Natural killer cell (primary cell): ENCODE measurements at regions not wholly inside any gene's neighbourhood (a gene's known extent, or its start where the extent isn't known, plus 50 kb on each side); places are given as distances from the start of the nearest gene placed in this dataset.
A peak's percentile ranks its signal among the peaks of the same experiment; 100 is the strongest.

Experiments
- ATAC-seq, 3 donors: fragments of 150-1000 bp in 2 of 3; fragments of 200-7000 bp in 1 of 3; cut with Tn5 transposase; 1 replicate in 1 of 3; 2 replicates in 2 of 3; pipeline ENCODE4 v1.10.0; 2021; ENCODE audit warnings: mild to moderate bottlenecking in 2 of 3, moderate library complexity in 2 of 3
- DNase-seq, 2 donors: peaks; one replicate each; pipeline versions ENCODE4 v3.0.0 to v3.0.0-alpha.2; 2013 to 2021; ENCODE audit warnings: mixed read lengths in 1 of 2
- H3K27ac ChIP-seq: one replicate; pipeline ENCODE4 v1.5.1; 2013; ENCODE audit warnings: mild to moderate bottlenecking, low read length
- H3K27me3 ChIP-seq: one replicate; pipeline ENCODE4 v1.6.1; 2013; ENCODE audit warnings: low read length; ENCODE audit not compliant: control insufficient read depth, insufficient read depth
- H3K36me3 ChIP-seq: one replicate; pipeline ENCODE4 v1.6.1; 2013; ENCODE audit warnings: low read length; ENCODE audit not compliant: control insufficient read depth, insufficient read depth
- H3K4me1 ChIP-seq: one replicate; pipeline ENCODE4 v1.6.1; 2013; ENCODE audit warnings: low read length; ENCODE audit not compliant: control insufficient read depth, insufficient read depth
- H3K4me3 ChIP-seq: one replicate; pipeline ENCODE4 v1.5.1; 2013; ENCODE audit warnings: low read length
- H3K9me3 ChIP-seq: one replicate; pipeline ENCODE4 v1.6.1; 2013; ENCODE audit warnings: low read length; ENCODE audit not compliant: control insufficient read depth, insufficient read depth
- H3K27ac Mint-ChIP-seq, 2 donors: one replicate each; pipeline ENCODE4 v1.8.0; 2022; ENCODE audit warnings: mild to moderate bottlenecking in 2 of 2, mixed read lengths in 2 of 2, moderate library complexity in 1 of 2
- H3K27me3 Mint-ChIP-seq, 2 donors: one replicate each; pipeline ENCODE4 v1.8.0; 2022; ENCODE audit warnings: low read depth in 2 of 2, mixed read lengths in 2 of 2
- H3K36me3 Mint-ChIP-seq: one replicate; pipeline ENCODE4 v1.8.0; 2022; ENCODE audit warnings: mixed read lengths
- H3K4me1 Mint-ChIP-seq, 2 donors: one replicate each; pipeline ENCODE4 v1.8.0; 2022; ENCODE audit warnings: mixed read lengths in 2 of 2
- H3K4me3 Mint-ChIP-seq: one replicate; pipeline ENCODE4 v1.8.0; 2022; ENCODE audit warnings: mild to moderate bottlenecking, moderate library complexity, mixed read lengths
- H3K9me3 Mint-ChIP-seq, 2 donors: one replicate each; pipeline ENCODE4 v1.8.0; 2022; ENCODE audit warnings: mixed read lengths in 2 of 2
- CTCF ChIP-seq: fragments of 200-600 bp; IDR thresholded peaks from one replicate; pipeline ENCODE4 v1.8.0; 2022; ENCODE audit warnings: antibody characterized with exemption
- WGBS: methylation state at CpG from one replicate; pipeline ENCODE4 v1.1.7; 2013; ENCODE audit warnings: missing lambda C conversion rate; ENCODE audit not compliant: insufficient coverage; 5-methylcytosine and 5-hydroxymethylcytosine counted together
- intact Hi-C: fragments of 100-400 bp; cut with micrococcal nuclease; formaldehyde crosslinking; loops from one replicate; pipeline ENCODE4 v1.14.2; 2022

GRCh38 chr10:128630787-128631252 lies 504.6 kb upstream of the MKI67 start:
- no peak overlapping the region for H3K27ac Mint-ChIP-seq
- TF ChIP-seq CTCF = no peak
- Histone ChIP-seq H3K4me1 (no peaks in the 10 kb centered on the region), H3K27ac (no peak overlapping the region), H3K27me3 (no peaks in the 10 kb centered on the region), H3K4me3 (no peak overlapping the region), H3K9me3 (no peaks in the 10 kb centered on the region), H3K36me3 (no peaks in the 10 kb centered on the region)
- H3K4me3 Mint-ChIP-seq = no peak overlapping the region
- H3K36me3 Mint-ChIP-seq = no peaks in the 10 kb centered on the region
- ATAC-seq (no peak), DNase-seq (no peak)
- peaks cover 14 to 32% of the 10 kb centered on the region in 2 donors for H3K27me3 Mint-ChIP-seq
- no peaks in the 10 kb centered on the region for H3K9me3 Mint-ChIP-seq
- intact Hi-C loops = no loop called here
- WGBS = 86% methylated on average over 9 of the region's 12 CpGs
- no peaks in the 10 kb centered on the region for H3K4me1 Mint-ChIP-seq

- Histone ChIP-seq H3K9me3 (no peaks in the 10 kb centered on the region), H3K27ac (no peak overlapping the region), H3K27me3 (no peaks in the 10 kb centered on the region), H3K4me1 (no peaks in the 10 kb centered on the region), H3K36me3 (no peaks in the 10 kb centered on the region), H3K4me3 (no peak overlapping the region)
- Mint-ChIP-seq H3K27me3 (peaks cover 14 to 37% of the 10 kb centered on the region in 2 donors), H3K36me3 (no peaks in the 10 kb centered on the region), H3K4me1 (no peaks in the 10 kb centered on the region), H3K27ac (no peak overlapping the region), H3K4me3 (no peak overlapping the region), H3K9me3 (no peaks in the 10 kb centered on the region)
- 62% methylated on average over 12 of the region's 12 CpGs for WGBS
- peak; percentile 33 for TF ChIP-seq CTCF
- intact Hi-C loops = no loop called here
- DNase-seq (no peak), ATAC-seq (no peak)
Observed at GRCh38 chr10:128631801-128632241, 505.6 kb upstream of the MKI67 start.

- H3K4me3 ChIP-seq = no peak overlapping the region
- no peaks in the 10 kb centered on the region for H3K4me1 Mint-ChIP-seq
- H3K36me3 ChIP-seq = no peaks in the 10 kb centered on the region
- no peaks in the 10 kb centered on the region for H3K36me3 Mint-ChIP-seq
- H3K27ac ChIP-seq = no peak overlapping the region
- H3K4me1 ChIP-seq = no peaks in the 10 kb centered on the region
- no peak overlapping the region for H3K4me3 Mint-ChIP-seq
- no peak for ATAC-seq
- H3K9me3 ChIP-seq = no peaks in the 10 kb centered on the region
- H3K27me3 ChIP-seq = no peaks in the 10 kb centered on the region
- TF ChIP-seq CTCF = no peak
- intact Hi-C loops = no loop called here
- DNase-seq = no peak
- 92% methylated on average over 7 of the region's 7 CpGs for WGBS
- H3K27ac Mint-ChIP-seq = no peak overlapping the region
- no peaks in the 10 kb centered on the region for H3K9me3 Mint-ChIP-seq
- H3K27me3 Mint-ChIP-seq = peaks cover 11 to 46% of the 10 kb centered on the region in 2 donors
Observed at GRCh38 chr10:128632694-128633093, 506.5 kb upstream of the MKI67 start.

- Histone ChIP-seq H3K4me3 (no peak overlapping the region), H3K27me3 (no peaks in the 10 kb centered on the region), H3K36me3 (no peaks in the 10 kb centered on the region), H3K4me1 (no peaks in the 10 kb centered on the region), H3K27ac (no peak overlapping the region), H3K9me3 (no peaks in the 10 kb centered on the region)
- Mint-ChIP-seq H3K36me3 (no peaks in the 10 kb centered on the region), H3K27ac (no peak overlapping the region), H3K4me1 (no peaks in the 10 kb centered on the region), H3K27me3 (peaks cover 11 to 48% of the 10 kb centered on the region in 2 donors), H3K4me3 (no peak overlapping the region), H3K9me3 (no peaks in the 10 kb centered on the region)
- DNase-seq = no peak
- TF ChIP-seq CTCF = no peak
- intact Hi-C loops = no loop called here
- 55% methylated on average over 6 of the region's 6 CpGs for WGBS
- ATAC-seq = no peak
Observed at GRCh38 chr10:128633864-128634540, 507.8 kb upstream of the MKI67 start.
